Lower lobe of right lung (tissue), 2 donors: ENCODE measurements at regions not wholly inside any gene's neighbourhood (a gene's known extent, or its start where the extent isn't known, plus 50 kb on each side); places are given as distances from the start of the nearest gene placed in this dataset.

Experiments used
- ATAC-seq, 2 donors: fragments of 200-7000 bp; cut with Tn5 transposase; one replicate each; pipeline ENCODE4 v1.9.1; 2020 to 2022; ENCODE audit warnings: mild to moderate bottlenecking in 2 of 2, moderate library complexity in 2 of 2
- DNase-seq: peaks from one replicate; pipeline ENCODE4 v3.0.0-alpha.2; 2020
- H3K27ac ChIP-seq: fragments of 200-600 bp; one replicate; pipeline ENCODE4 v1.8.0; 2022
- H3K27me3 ChIP-seq: fragments of 200-600 bp; one replicate; pipeline ENCODE4 v1.8.0; 2022; ENCODE audit warnings: low read depth
- H3K36me3 ChIP-seq: fragments of 200-600 bp; one replicate; pipeline ENCODE4 v1.8.0; 2022; ENCODE audit warnings: mild to moderate bottlenecking
- H3K4me1 ChIP-seq: fragments of 200-600 bp; one replicate; pipeline ENCODE4 v1.8.0; 2022
- H3K4me3 ChIP-seq: fragments of 200-600 bp; one replicate; pipeline ENCODE4 v1.8.0; 2022; ENCODE audit warnings: mild to moderate bottlenecking
- H3K9me3 ChIP-seq: fragments of 200-600 bp; one replicate; pipeline ENCODE4 v1.8.0; 2022
- intact Hi-C: fragments of 100-400 bp; cut with DNase I; formaldehyde crosslinking; loops from one replicate; pipeline ENCODE4 v1.11.0; 2022
- TF ChIP-seq, protein P1 (sequence below): fragments of 200-600 bp; IDR thresholded peaks from one replicate; pipeline ENCODE4 v1.8.0; 2022; ENCODE audit warnings: antibody characterized with exemption, mild to moderate bottlenecking
- donor health status: DM: no; HTN: yes; CAD: no; lungs with severe emphysema.

DNA sequence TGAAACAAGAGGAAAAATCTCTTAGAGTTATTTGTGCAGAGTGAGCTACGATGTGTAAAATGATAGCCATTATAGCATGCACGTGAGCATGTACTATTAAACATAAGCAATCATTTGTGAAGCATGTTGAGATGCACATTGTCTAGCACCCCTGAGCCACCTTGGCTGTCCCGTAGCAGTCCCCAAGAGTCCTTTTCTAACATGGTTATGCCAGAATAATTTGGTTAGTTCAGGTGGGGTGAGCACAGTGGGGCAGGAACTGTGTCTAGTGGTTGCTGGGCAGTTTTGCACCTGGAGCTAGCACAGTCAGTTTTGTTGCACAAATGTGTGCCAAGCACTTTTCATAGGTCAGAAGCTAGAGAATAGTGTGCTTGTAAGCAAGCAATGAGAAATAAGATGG, 809.8 kb downstream of the RNF144A start:
- Histone ChIP-seq H3K9me3 (no peaks in the 10 kb centered on the region), H3K36me3 (no peaks in the 10 kb centered on the region), H3K4me3 (peak overlapping the region; percentile 20), H3K4me1 (peaks cover 4% of the 10 kb centered on the region), H3K27me3 (no peaks in the 10 kb centered on the region), H3K27ac (no peak overlapping the region)
- TF ChIP-seq, protein P1, sequence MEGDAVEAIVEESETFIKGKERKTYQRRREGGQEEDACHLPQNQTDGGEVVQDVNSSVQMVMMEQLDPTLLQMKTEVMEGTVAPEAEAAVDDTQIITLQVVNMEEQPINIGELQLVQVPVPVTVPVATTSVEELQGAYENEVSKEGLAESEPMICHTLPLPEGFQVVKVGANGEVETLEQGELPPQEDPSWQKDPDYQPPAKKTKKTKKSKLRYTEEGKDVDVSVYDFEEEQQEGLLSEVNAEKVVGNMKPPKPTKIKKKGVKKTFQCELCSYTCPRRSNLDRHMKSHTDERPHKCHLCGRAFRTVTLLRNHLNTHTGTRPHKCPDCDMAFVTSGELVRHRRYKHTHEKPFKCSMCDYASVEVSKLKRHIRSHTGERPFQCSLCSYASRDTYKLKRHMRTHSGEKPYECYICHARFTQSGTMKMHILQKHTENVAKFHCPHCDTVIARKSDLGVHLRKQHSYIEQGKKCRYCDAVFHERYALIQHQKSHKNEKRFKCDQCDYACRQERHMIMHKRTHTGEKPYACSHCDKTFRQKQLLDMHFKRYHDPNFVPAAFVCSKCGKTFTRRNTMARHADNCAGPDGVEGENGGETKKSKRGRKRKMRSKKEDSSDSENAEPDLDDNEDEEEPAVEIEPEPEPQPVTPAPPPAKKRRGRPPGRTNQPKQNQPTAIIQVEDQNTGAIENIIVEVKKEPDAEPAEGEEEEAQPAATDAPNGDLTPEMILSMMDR = no peak
- no peak for DNase-seq
- ATAC-seq = no peak
- intact Hi-C loops = no loop called here

DNA sequence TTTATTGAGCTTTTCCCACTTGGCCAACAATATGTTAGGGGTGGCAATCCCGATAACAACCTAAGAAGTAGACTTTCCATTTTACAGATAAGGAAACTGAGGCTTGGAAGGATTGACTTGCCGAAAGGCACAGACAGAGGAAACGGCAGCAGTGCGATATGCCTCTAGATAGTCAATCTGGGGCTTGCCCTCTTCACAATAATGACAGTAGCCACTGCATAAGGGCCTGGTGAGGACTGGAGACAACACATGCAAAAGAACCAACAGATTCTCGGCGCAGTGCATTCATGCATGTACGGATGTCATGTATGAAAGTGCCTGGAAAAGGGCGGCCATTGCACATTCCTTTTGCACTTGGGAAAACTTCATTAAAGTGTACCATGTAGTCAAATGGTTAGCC, 811.2 kb downstream of the RNF144A start:
- Histone ChIP-seq H3K4me1 (peaks cover 4% of the 10 kb centered on the region), H3K27me3 (no peaks in the 10 kb centered on the region), H3K27ac (no peak overlapping the region), H3K9me3 (no peaks in the 10 kb centered on the region), H3K4me3 (peak overlapping the region; percentile 20), H3K36me3 (no peaks in the 10 kb centered on the region)
- TF ChIP-seq, protein P1 = no peak
- DNase-seq (no peak), ATAC-seq (no peak)
- intact Hi-C loops = no loop called here

DNA sequence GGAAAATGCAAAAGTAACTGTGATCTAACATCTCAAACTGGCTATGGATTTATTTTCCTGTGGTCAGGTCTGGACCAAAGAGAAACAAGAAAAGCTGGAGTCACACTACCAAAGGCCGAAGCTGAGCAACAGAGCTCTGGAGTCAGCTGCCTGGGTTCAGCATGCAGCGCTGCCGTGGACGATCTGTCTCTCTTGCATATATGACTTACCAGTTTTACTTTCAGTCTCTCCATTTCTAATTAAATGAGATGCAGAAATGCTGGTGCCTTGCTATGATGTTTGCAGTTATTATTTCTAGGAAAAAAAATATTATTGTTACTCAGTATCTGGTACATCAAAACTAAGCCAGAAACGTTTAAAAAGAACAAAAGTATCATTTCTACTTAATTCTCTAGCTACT, 813.2 kb downstream of the RNF144A start:
- H3K9me3 ChIP-seq = no peaks in the 10 kb centered on the region
- DNase-seq (no peak), ATAC-seq (no peak)
- peaks cover under 1% of the 10 kb centered on the region for H3K4me1 ChIP-seq
- H3K27ac ChIP-seq = no peak overlapping the region
- H3K4me3 ChIP-seq = peak overlapping the region; percentile 1
- intact Hi-C loops = no loop called here
- no peaks in the 10 kb centered on the region for H3K27me3 ChIP-seq
- H3K36me3 ChIP-seq = no peaks in the 10 kb centered on the region
- TF ChIP-seq, protein P1 = no peak

DNA sequence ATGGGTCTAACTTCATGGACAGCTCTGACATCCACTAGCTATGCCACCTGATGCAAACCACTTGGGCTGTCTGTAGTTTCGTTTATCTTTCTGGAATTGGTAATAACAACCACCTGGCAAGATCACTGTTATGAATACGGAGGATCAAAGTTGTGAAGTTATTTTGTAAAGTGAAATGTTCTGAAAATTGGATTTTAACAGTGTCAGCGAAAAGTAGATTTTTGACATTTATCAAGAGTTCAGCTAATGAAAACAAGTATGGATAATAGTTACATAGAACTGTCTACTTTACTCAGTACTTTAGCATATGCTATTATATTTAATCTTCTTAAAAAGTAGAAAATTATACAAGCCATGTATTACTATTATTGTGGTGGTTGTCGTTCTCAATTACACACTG, 813.8 kb downstream of the RNF144A start:
- Histone ChIP-seq H3K9me3 (no peaks in the 10 kb centered on the region), H3K4me3 (peak overlapping the region; percentile 1), H3K4me1 (no peaks in the 10 kb centered on the region), H3K27me3 (no peaks in the 10 kb centered on the region), H3K36me3 (no peaks in the 10 kb centered on the region), H3K27ac (no peak overlapping the region)
- ATAC-seq (no peak), DNase-seq (no peak)
- TF ChIP-seq, protein P1 = no peak
- intact Hi-C loops = no loop called here

DNA sequence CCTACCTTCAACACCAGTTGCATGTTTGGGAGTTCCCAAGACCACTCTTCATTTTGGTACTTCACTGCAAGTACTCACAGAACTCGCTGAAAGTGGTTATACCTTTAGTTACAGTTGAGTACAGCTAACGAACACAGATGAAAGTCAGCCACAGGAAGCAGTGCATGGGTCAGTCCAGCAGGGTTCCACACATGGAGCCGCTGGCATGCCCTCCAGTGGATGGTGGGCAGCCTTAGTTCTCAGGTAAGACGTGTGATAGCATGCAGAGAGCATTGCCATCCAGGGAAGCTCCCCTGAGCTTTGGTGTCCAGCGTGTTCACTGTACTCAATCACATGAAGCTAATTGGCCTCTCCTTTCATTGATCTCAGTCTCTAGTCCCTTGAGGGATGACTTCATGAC, 815.3 kb downstream of the RNF144A start:
- Histone ChIP-seq H3K4me1 (no peaks in the 10 kb centered on the region), H3K27ac (no peak overlapping the region), H3K36me3 (no peaks in the 10 kb centered on the region), H3K4me3 (no peak overlapping the region), H3K9me3 (no peaks in the 10 kb centered on the region), H3K27me3 (no peaks in the 10 kb centered on the region)
- intact Hi-C loops = no loop called here
- peak in 1 of 2 donors; percentile 25 for ATAC-seq
- TF ChIP-seq, protein P1 = no peak
- no peak for DNase-seq
